A673 (cell line): ENCODE measurements at regions not wholly inside any gene's neighbourhood (a gene's known extent, or its start where the extent isn't known, plus 50 kb on each side); places are given as distances from the start of the nearest gene placed in this dataset.

ENCODE experiments used
- BruUV-seq: library from RNA; stranded (reverse); fragments of 400-500 nt; replicated peaks from 2 replicates; lab custom pipeline; 2021; lab: Mats Ljungman, UMichigan
- CTCF ChIA-PET: fragments of 300-600 bp; sonication (Branson Sonifier 250); formaldehyde crosslinking; loops from one replicate; lab custom pipeline; 2022; ENCODE audit warnings: antibody characterized with exemption; lab: Charles Lee
- POLR2A ChIA-PET: fragments of 300-600 bp; sonication (Branson Sonifier 250); formaldehyde crosslinking; loops from one replicate; lab custom pipeline; 2022; ENCODE audit warnings: antibody characterized with exemption; ENCODE audit not compliant: low non-redundant PET; lab: Charles Lee
- DNase-seq: peaks from one replicate; pipeline ENCODE4 v3.0.0-alpha.2; 2015; ENCODE audit warnings: low spot score
- H3K27ac ChIP-seq: fragments of 200-600 bp; sonication (generic); 2 replicates; pipeline ENCODE4 v1.5.1; 2016; ENCODE audit warnings: mixed run types, low read depth, mild to moderate bottlenecking, mixed read lengths, antibody characterized with exemption, low read length; ENCODE audit not compliant: poor library complexity, severe bottlenecking
- H3K27me3 ChIP-seq: fragments of 200-600 bp; sonication (generic); replicated peaks from 2 replicates; pipeline ENCODE4 v1.6.1; 2017; ENCODE audit warnings: mixed run types, low read depth, mild to moderate bottlenecking, mixed read lengths, antibody characterized with exemption, low read length; ENCODE audit not compliant: insufficient read depth, poor library complexity
- H3K36me3 ChIP-seq: fragments of 200-600 bp; sonication (generic); 2 replicates; pipeline ENCODE4 v1.6.1; 2016; ENCODE audit warnings: mixed run types, mild to moderate bottlenecking, mixed read lengths, antibody characterized with exemption, low read length; ENCODE audit not compliant: insufficient read depth, poor library complexity, severe bottlenecking
- H3K4me1 ChIP-seq: fragments of 200-600 bp; sonication (generic); 2 replicates; pipeline ENCODE4 v1.6.1; 2017; ENCODE audit warnings: mixed run types, mild to moderate bottlenecking, mixed read lengths, antibody characterized with exemption, low read length; ENCODE audit not compliant: insufficient read depth, poor library complexity, severe bottlenecking
- H3K4me3 ChIP-seq: fragments of 200-600 bp; sonication (generic); 2 replicates; pipeline ENCODE4 v1.5.1; 2016; ENCODE audit warnings: low read depth, mixed run types, mild to moderate bottlenecking, mixed read lengths, low read length; ENCODE audit not compliant: poor library complexity, severe bottlenecking
- H3K9me3 ChIP-seq: fragments of 200-600 bp; sonication (generic); 2 replicates; pipeline ENCODE4 v1.6.1; 2016; ENCODE audit warnings: mixed run types, low read depth, mild to moderate bottlenecking, mixed read lengths, antibody characterized with exemption, low read length; ENCODE audit not compliant: poor library complexity, severe bottlenecking
- EZH2 ChIP-seq: fragments of 200-600 bp; sonication (generic); IDR thresholded peaks from 2 replicates; pipeline ENCODE4 v1.6.1; 2017; ENCODE audit warnings: borderline replicate concordance, low read depth, mild to moderate bottlenecking, mixed read lengths, antibody characterized with exemption, low read length; ENCODE audit not compliant: poor library complexity, severe bottlenecking
- intact Hi-C: fragments of 100-400 bp; cut with micrococcal nuclease; formaldehyde crosslinking; loops from one replicate; pipeline ENCODE4 v1.10.0; 2022; ENCODE audit not compliant: unreplicated experiment
- TF ChIP-seq, protein P1 (sequence below): fragments of 300-800, 200-600 bp; sonication (generic); conservative IDR thresholded peaks from 2 replicates; pipeline ENCODE4 v1.5.1; 2017; ENCODE audit warnings: low read depth, mild to moderate bottlenecking, antibody characterized with exemption, low read length, moderate library complexity, mixed read lengths

GRCh38 chr2:150702791-150703190 lies 215.3 kb upstream of the RND3 start:
- Histone ChIP-seq H3K27me3 (no peaks in the 10 kb centered on the region), H3K27ac (no peak overlapping the region), H3K4me3 (no peak overlapping the region), H3K4me1 (no peaks in the 10 kb centered on the region), H3K36me3 (no peaks in the 10 kb centered on the region), H3K9me3 (no peaks in the 10 kb centered on the region)
- POLR2A ChIA-PET: no interaction called here
- intact Hi-C loops: no loop called here
- TF ChIP-seq, protein P1, sequence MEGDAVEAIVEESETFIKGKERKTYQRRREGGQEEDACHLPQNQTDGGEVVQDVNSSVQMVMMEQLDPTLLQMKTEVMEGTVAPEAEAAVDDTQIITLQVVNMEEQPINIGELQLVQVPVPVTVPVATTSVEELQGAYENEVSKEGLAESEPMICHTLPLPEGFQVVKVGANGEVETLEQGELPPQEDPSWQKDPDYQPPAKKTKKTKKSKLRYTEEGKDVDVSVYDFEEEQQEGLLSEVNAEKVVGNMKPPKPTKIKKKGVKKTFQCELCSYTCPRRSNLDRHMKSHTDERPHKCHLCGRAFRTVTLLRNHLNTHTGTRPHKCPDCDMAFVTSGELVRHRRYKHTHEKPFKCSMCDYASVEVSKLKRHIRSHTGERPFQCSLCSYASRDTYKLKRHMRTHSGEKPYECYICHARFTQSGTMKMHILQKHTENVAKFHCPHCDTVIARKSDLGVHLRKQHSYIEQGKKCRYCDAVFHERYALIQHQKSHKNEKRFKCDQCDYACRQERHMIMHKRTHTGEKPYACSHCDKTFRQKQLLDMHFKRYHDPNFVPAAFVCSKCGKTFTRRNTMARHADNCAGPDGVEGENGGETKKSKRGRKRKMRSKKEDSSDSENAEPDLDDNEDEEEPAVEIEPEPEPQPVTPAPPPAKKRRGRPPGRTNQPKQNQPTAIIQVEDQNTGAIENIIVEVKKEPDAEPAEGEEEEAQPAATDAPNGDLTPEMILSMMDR: no peak
- TF ChIP-seq EZH2: no peak
- no peak for DNase-seq
- CTCF ChIA-PET: no interaction called here
- BruUV-seq: no TSS peak

DNA sequence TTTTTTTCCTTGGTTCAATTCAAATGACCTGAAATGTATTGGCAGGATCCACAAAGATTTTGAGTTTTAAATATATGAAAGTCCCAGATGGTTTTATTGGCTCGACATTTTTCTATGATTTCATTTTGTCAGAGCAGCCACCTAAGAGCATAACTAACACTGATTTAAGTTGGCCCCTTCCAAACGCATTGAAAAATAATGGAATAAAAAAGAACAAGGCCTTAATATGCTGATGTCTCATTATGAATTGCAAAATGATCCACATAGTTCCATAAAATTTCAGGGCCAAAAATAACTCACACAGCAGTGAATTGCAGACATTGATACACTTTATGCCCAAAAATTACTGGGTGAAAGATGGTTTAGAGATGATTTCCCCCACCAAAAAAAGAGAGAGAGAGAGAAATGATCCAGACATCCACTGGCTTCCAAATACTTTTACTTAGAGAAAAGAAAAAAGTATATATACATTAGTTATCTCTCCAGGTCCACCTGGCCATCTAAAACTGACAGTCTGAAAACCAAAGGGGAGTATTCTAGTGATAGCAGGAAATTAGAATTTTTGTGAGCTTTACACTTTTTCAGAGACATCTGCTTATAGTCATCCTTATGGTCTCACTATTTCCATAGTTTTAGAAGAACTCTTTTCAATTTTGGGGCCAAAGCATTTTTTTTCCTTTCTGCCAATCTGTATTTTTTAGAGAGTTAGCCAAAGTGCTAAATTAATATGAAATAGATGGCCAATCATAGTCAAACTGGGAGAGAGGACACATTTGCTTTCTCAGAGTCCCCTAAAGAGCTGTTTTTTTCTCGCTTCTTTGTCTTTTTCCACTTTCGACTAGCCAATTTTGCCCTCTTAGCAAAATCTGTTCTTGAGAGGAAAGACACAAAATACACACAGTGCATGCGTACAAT lies 213.5 kb upstream of the RND3 start:
- H3K27me3 ChIP-seq: no peaks in the 10 kb centered on the region
- ChIA-PET CTCF (no interaction called here), POLR2A (no interaction called here)
- intact Hi-C loops: no loop called here
- TF ChIP-seq, protein P1: no peak
- no peak for TF ChIP-seq EZH2
- H3K36me3 ChIP-seq: no peaks in the 10 kb centered on the region
- H3K4me3 ChIP-seq: no peak overlapping the region
- no peaks in the 10 kb centered on the region for H3K4me1 ChIP-seq
- BruUV-seq: no TSS peak
- H3K27ac ChIP-seq: no peak overlapping the region
- DNase-seq: no peak
- H3K9me3 ChIP-seq: no peaks in the 10 kb centered on the region

GRCh38 chr2:150699218-150699617 lies 211.8 kb upstream of the RND3 start:
- Histone ChIP-seq H3K4me1 (no peaks in the 10 kb centered on the region), H3K4me3 (no peak overlapping the region), H3K27ac (no peak overlapping the region), H3K36me3 (no peaks in the 10 kb centered on the region), H3K27me3 (no peaks in the 10 kb centered on the region), H3K9me3 (no peaks in the 10 kb centered on the region)
- DNase-seq: no peak
- intact Hi-C loops: no loop called here
- CTCF ChIA-PET: no interaction called here
- TF ChIP-seq EZH2: no peak
- TF ChIP-seq, protein P1: no peak
- BruUV-seq: no TSS peak
- POLR2A ChIA-PET: no interaction called here
